ENCODE measurements at regions not wholly inside any gene's neighbourhood (a gene's known extent, or its start where the extent isn't known, plus 50 kb on each side); places are given as distances from the start of the nearest gene placed in this dataset.

DNA sequence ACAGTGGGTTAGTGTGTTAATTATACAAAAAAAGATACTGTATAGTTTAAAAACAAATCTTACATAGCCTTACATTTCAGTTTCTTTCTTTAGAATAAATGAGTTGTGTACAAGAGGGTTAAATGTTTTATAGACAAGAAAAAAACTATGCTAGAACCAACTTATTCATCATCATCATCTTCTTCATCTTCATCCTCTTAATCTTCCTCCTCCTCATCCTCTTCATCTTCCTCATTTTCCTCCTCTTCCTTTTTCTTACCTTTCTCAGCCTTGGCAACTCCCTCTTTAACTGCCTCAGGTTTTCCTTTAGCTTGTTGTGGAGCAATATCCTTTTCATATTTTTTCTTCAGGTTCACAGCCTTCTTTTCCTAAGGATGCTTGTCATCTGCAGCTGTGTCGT is 53.7 kb downstream of the RPS12 start:
- no peak for DNase-seq (ENCODE audit: low read depth)

DNA sequence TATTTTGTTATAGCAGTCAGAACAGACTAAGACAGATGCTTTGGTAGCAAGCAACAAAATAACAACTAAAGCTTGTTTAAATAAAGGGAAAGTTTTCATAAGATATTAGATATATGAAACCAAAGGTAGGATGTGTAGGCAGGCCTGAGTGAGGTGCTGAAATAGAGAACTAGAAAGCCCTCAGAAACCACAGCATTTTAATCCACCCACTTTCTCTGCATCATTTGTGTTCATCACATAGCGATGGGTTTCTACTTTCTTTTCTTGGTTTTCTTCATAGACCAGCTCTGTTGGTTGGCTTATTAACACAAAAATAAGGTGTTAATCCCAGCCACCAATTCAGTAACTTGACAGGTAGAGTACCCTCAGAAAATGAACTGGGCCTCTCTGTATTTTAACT is 58.6 kb downstream of the RPS12 start:
- DNase-seq (ENCODE audit: low read depth), result no peak

DNA sequence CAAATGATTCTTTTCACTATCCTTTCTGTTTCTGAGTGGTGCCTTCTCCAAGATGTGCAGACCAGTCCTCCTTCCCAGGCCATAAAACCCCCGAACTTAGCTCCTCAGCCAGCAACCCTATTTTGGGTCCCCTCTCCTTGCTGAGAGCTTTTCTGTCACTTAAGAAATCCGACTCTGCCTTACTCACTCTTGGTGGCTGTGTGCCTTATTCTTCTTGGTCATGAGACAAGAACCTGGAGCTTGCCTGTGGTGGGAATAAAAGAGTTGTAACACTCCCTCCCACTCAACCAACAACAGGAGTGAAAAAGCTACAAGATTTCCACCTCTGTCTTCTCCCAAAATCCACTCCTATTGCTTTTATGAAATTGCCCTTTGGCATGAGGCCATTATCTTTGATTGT is 62.6 kb downstream of the RPS12 start:
- DNase-seq (ENCODE audit: low read depth), result no peak

- no peak for DNase-seq (ENCODE audit: low read depth)
Observed at GRCh38 chr6:132887204-132887603, 72.8 kb downstream of the RPS12 start.

DNA sequence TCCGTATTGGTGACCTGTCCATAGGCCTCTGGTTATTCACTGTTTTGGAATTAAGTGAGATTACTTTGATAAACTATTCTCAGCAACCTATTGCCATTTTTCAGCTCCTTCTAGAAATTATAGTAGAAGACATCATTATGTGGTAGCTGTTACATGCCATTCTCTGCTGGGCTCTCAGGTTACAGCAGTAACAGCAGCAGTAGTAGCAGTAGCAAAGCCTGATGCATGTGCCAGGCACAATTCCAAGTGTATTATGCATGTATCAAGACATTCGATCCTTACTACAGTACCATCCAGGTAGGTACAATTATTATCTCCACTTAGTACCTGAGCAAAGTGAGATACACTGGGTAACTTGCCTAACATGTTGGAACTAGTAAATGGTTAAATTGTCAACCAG is 74.3 kb downstream of the RPS12 start:
- no peak for DNase-seq (ENCODE audit: low read depth)

DNA sequence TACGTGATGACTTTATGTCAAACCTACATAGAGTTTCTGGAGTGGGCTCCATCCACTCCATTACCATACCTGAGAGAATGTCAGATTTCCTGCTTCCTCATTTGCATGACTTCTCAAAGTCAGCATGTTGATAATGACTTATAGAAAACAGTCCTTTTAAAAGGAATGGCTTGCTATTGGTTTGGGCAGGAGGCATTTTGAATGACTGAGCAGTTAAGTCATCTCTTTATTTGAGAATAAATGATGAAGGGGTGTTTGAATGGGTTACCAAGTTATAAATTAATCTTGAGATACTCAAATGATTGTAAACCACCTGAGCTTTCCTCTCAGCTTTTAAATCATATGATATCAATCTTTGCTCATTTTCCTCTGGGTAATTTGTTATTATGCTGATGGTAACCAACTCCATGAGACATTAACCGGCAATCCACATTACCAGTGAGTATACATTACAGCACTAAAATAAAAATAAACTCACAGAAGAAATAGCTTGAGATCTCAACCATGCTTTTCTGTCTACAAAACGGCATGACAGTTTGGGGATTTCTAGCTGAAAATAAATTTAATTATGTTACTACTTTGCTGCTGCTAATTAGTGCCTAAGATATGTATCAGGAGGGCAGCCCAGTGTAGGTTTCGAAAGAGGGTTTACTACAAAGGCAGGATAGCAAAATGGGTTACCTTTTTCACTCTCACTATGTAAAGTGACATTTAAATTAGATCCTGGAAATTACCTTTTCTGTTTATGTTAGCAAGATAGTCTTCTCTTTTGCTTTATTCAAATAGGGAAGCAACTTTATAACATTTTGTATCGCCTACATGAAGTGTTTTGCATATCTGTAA is 78.8 kb downstream of the RPS12 start:
- no peak for DNase-seq (ENCODE audit: low read depth)

GRCh38 chr6:132893772-132894490 is 79.6 kb downstream of the RPS12 start:
- DNase-seq (ENCODE audit: low read depth), result no peak

- DNase-seq (ENCODE audit: low read depth), result no peak
Observed at GRCh38 chr6:132898376-132898775, 84.0 kb downstream of the RPS12 start.

- no peak for DNase-seq (ENCODE audit: low read depth)
Observed at GRCh38 chr6:132900849-132901248, 86.5 kb downstream of the RPS12 start.

DNA sequence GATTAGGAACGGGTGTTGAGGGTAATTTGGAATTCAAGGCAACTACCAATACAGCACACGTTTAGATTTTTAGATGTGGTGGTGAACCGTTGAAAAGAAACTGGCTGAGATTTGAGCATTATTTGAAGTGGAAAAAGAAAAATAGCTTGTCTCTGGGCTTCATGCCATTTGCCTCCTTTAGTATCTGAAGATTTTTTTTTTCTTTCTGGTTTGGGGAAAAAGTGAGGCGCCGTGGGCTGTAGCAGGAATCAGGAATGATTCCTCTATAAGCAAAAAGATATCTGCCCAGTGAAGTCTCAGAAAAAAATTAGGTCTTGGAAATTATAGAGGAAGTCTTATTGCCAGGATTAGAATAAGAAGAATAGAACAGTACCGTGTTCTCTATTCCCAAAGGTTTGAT is 88.5 kb downstream of the RPS12 start:
- no peak for DNase-seq (ENCODE audit: low read depth)

DNA sequence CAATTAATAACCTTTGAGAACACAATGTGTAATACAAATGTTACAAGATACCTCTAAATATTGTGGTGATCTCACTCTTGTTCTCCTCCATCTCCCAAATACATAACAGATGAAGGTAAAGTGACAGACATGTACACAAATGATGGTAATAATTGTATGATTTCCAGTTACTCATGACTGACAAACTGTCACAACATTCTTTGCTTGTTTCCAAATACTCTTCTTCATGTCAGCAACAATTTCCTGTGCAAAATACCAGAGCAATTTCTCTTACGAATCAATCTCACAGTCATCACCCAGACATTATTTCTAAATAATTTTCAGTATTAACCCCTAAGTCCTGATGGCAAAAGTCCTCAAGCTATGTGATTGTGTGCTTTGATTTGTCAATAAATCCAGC is 92.9 kb downstream of the RPS12 start:
- DNase-seq (ENCODE audit: low read depth), result no peak

- no peak for DNase-seq (ENCODE audit: low read depth)
Observed at GRCh38 chr6:132907914-132908313, 93.5 kb downstream of the RPS12 start.

DNA sequence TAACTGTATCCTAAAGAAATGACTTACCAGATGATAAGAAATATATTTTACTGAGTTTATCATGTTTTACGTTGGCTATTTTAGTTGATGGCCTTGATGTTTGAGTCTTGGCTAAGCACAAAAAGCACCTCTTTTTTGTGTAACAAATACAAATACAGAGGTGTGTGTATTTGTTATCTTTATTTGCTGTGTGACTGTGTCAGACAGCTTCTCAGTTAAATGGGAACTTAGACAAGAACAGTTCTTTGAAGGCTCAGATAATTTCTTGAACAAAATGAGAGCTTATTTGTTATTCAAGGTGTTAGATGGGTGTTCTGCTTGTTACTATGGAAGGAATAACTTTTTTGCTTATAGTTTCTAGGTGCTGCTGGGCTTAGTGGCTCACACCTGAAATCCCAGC is 95.4 kb downstream of the RPS12 start:
- DNase-seq (ENCODE audit: low read depth), result no peak

DNA sequence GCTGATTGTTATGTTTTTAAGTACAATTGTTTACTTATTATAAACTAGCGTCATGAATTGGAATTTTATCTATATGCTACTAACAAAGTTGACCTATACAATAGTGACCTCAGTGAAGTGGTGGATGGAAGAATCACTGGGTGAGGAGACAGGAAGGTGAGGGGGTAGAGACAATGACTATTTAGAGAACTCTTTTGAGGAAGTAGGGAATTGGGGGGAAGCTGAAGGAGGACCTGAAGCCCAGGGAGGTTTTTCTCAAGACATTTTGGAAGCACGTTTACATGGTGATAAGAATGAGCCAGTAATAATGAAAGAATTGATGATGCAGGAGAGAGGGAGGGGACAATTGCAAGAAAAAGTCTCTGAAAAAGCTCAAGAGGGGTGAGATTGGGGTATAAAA is 96.4 kb downstream of the RPS12 start:
- no peak for DNase-seq (ENCODE audit: low read depth)

- no peak for DNase-seq (ENCODE audit: low read depth)
Observed at GRCh38 chr6:132919045-132919860, 104.9 kb downstream of the RPS12 start.

DNA sequence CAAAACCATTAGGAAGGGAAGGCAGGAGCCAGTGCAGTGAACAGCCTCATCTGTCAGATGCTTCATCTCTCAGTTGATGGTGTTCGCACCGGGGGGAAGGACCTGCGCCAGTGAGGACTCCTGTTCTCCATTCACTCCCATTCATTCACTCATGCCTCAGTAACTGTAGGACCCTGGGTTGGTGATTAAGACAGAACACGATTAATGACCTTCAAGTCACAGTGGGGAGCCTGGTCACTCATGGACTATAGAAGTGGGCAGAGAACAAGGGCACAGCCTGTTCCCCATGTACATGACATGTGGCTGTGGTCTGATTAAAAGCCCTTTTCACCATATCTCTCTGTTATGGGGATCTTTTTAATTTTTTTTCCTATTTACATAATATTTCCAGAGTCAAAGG is 113.3 kb downstream of the RPS12 start:
- no peak for DNase-seq (ENCODE audit: low read depth)

GRCh38 chr6:132929141-132929540 is 114.8 kb downstream of the RPS12 start:
- DNase-seq (ENCODE audit: low read depth), result no peak

- DNase-seq (ENCODE audit: low read depth), result no peak
Observed at GRCh38 chr6:132931313-132931712, 116.9 kb downstream of the RPS12 start.

DNA sequence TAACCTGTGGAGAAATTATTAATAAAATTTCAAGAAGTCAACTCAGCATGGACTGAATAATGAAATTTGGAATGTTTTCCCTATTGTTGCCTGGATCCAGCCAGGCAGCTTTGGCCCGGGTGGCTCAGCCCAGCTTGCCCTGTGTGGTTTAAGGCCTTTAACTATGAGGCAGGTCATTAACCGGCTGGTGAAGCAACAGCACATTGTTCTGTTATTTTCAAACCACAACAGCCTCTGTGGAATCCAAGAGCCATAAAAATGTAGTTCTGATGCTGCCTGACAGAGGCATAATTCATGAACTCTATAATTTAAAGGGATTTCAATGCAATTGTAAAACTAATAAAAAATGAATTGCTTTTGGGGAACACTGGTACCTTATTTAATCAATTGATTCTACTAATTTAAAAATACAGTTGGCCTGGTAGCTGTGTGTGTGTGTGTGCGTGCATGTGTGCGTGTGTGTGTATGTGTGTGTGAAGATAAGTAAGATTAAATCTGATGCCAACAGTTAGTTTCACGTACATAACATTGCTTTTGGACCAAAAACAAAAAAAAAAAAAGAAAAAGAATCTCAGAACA is 117.7 kb downstream of the RPS12 start:
- DNase-seq (ENCODE audit: low read depth), result no peak

DNA sequence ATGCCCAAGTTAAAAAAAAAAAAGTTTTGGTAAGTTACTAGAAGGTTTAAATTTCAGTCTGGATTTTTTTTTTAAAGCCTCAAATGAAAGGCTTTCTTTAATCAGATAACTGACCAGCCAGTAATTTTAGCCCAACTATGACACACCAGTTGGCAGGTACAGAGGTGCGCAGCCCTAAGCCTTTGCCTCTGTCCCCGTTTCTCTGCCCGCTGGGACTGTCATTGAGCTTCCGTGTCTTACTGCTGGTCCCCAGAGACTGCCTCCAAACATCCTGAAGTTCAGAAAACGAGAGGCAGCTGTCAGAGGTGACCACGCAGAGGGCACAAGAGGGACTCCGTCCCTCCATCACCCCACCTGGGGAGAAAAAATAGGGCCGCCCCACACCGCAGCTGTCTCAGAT is 118.2 kb downstream of the RPS12 start:
- no peak for DNase-seq (ENCODE audit: low read depth)

GRCh38 chr6:132933090-132933489 is 118.7 kb downstream of the RPS12 start:
- no peak for DNase-seq (ENCODE audit: low read depth)

GRCh38 chr6:132934496-132934895 is 120.1 kb downstream of the RPS12 start:
- DNase-seq (ENCODE audit: low read depth), result no peak
